Kidney (tissue), 13 donors: ENCODE measurements at regions not wholly inside any gene's neighbourhood (a gene's known extent, or its start where the extent isn't known, plus 50 kb on each side); places are given as distances from the start of the nearest gene placed in this dataset.

ENCODE experiments used
- DNase-seq, 5 donors: peaks; one replicate each; pipeline ENCODE4 v3.0.0-alpha.2; 2013 to 2020
- FAIRE-seq: peaks from 2 replicates; lab custom pipeline; 2012; peaks lifted over from hg19 to GRCh38; lab: Jason Lieb, UNC
- H3K27ac ChIP-seq, 2 donors: one replicate each; pipeline ENCODE4 v1.7.0; 2013; ENCODE audit warnings: low read depth in 2 of 2, low read length in 2 of 2, inconsistent platforms in 1 of 2
- H3K27me3 ChIP-seq: one replicate; pipeline ENCODE4 v1.7.1; 2013; ENCODE audit warnings: low read length, inconsistent platforms; ENCODE audit not compliant: control insufficient read depth, insufficient read depth
- H3K36me3 ChIP-seq, 3 donors: one replicate each; pipeline versions ENCODE4 v1.7.0 to v1.7.1; 2013; ENCODE audit warnings: low read length in 3 of 3, control low read depth in 1 of 3, inconsistent platforms in 1 of 3; ENCODE audit not compliant: insufficient read depth in 3 of 3, control insufficient read depth in 2 of 3
- H3K4me1 ChIP-seq, 3 donors: one replicate each; pipeline versions ENCODE4 v1.7.0 to v1.7.1; 2013; ENCODE audit warnings: low read length in 3 of 3, inconsistent platforms in 1 of 3, low read depth in 1 of 3; ENCODE audit not compliant: control insufficient read depth in 2 of 3, insufficient read depth in 2 of 3
- H3K4me3 ChIP-seq, 3 donors: one replicate each; pipeline versions ENCODE4 v1.7.0 to v1.8.1; 2013; ENCODE audit warnings: low read length in 3 of 3, control low read depth in 1 of 3, inconsistent platforms in 1 of 3
- H3K9ac ChIP-seq, 3 donors: one replicate each; pipeline versions ENCODE4 v1.7.0 to v1.7.1; 2013; ENCODE audit warnings: low read length in 3 of 3, control low read depth in 1 of 3, inconsistent platforms in 1 of 3
- H3K9me3 ChIP-seq, 3 donors: one replicate each; pipeline versions ENCODE4 v1.7.0 to v1.7.1; 2013; ENCODE audit warnings: low read length in 3 of 3, control low read depth in 1 of 3, inconsistent platforms in 1 of 3; ENCODE audit not compliant: control insufficient read depth in 2 of 3, insufficient read depth in 1 of 3
- intact Hi-C: fragments of 100-400 bp; cut with DNase I; formaldehyde crosslinking; loops from one replicate; pipeline ENCODE4 v1.11.1; 2022
- TF ChIP-seq, protein P1 (sequence below): IDR thresholded peaks from 3 replicates; pipeline ENCODE4 v1.5.1; 2012; ENCODE audit warnings: mild to moderate bottlenecking, moderate library complexity, borderline replicate concordance; ENCODE audit not compliant: insufficient read depth; ENCODE audit errors: extremely low read depth
- donor health status: control.
- donor health status: control.
- donor health status: control.
- donor health status: control.
- donor health status: control.
- donor health status: DM: yes; HTN: yes; CAD: no.
- donor health status: Normal renal cell carcinoma (clear cell type).

DNA sequence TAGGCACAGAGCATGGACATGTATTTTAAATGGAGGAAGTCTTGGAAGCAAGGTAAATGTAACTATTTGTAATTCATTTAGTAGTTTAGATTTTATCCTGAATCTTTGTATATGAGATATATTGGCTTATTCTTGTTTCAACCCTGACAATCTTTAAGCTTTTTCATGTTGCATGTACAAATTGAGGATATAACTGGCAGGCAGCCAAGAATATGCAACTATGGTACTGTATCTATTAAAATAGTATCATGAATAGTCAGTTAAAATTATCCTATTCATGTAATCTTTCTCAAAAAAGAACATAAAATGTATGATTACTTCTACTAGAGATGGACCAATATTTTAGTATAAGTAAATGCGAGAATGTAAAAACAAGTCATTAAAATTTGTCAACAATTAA lies 1141.5 kb downstream of the PCDH18 start:
- DNase-seq (no peak), FAIRE-seq (no peak)
- Histone ChIP-seq H3K27ac (no peak overlapping the region), H3K36me3 (no peaks in the 10 kb centered on the region), H3K4me3 (no peak overlapping the region), H3K27me3 (no peaks in the 10 kb centered on the region), H3K9me3 (no peaks in the 10 kb centered on the region), H3K4me1 (no peaks in the 10 kb centered on the region), H3K9ac (no peak overlapping the region)
- TF ChIP-seq, protein P1, sequence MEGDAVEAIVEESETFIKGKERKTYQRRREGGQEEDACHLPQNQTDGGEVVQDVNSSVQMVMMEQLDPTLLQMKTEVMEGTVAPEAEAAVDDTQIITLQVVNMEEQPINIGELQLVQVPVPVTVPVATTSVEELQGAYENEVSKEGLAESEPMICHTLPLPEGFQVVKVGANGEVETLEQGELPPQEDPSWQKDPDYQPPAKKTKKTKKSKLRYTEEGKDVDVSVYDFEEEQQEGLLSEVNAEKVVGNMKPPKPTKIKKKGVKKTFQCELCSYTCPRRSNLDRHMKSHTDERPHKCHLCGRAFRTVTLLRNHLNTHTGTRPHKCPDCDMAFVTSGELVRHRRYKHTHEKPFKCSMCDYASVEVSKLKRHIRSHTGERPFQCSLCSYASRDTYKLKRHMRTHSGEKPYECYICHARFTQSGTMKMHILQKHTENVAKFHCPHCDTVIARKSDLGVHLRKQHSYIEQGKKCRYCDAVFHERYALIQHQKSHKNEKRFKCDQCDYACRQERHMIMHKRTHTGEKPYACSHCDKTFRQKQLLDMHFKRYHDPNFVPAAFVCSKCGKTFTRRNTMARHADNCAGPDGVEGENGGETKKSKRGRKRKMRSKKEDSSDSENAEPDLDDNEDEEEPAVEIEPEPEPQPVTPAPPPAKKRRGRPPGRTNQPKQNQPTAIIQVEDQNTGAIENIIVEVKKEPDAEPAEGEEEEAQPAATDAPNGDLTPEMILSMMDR: no peak
- intact Hi-C loops: no loop called here

DNA sequence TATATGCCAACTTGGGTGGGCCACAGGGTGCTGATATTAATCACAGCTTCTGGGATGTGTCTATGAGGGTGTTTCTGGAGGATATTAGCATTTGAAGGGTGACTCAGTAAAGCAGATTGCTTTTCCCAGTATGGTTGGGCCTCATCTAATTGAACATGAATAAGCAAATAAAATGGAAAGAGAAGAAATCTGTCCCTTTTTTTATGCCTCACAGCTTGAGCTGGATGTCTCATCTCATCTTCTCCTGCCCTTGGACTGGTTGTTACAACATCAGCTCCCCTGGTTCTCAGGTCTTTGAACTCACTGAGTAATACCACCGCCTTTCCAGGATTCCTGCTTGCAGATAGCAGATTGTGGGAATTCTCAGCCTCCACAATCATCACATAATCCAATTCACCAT lies 1149.2 kb downstream of the PCDH18 start:
- Histone ChIP-seq H3K27ac (no peak overlapping the region), H3K36me3 (no peaks in the 10 kb centered on the region), H3K4me3 (no peak overlapping the region), H3K9me3 (no peaks in the 10 kb centered on the region), H3K9ac (no peak overlapping the region), H3K4me1 (no peaks in the 10 kb centered on the region), H3K27me3 (no peaks in the 10 kb centered on the region)
- TF ChIP-seq, protein P1: no peak
- FAIRE-seq (no peak), DNase-seq (no peak)
- intact Hi-C loops: no loop called here

DNA sequence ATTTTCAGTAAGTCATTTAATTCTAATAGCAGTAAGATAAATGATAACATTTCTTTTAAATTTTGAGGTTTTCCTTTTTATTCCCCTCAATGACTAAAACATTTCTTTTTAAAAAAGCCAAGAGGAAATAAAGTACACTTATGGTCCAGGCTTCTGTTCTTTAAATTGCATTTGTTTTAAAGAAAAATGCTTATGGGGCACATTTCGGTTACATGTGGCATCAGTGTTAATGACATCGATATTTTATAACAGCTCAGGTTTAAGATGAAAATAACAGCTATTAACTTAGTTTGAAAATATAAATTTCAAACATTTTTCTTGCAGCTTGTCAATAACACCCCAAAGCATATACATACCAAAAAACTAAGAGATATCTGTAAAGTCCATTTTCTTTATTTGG lies 1161.1 kb downstream of the PCDH18 start:
- no peaks in the 10 kb centered on the region for H3K4me1 ChIP-seq
- no peak overlapping the region for H3K27ac ChIP-seq
- no peak for FAIRE-seq
- H3K36me3 ChIP-seq: no peaks in the 10 kb centered on the region
- H3K9ac ChIP-seq: no peak overlapping the region
- no peaks in the 10 kb centered on the region for H3K9me3 ChIP-seq
- TF ChIP-seq, protein P1: no peak
- H3K4me3 ChIP-seq: no peak overlapping the region
- DNase-seq: no peak
- no peaks in the 10 kb centered on the region for H3K27me3 ChIP-seq
- intact Hi-C loops: no loop called here

DNA sequence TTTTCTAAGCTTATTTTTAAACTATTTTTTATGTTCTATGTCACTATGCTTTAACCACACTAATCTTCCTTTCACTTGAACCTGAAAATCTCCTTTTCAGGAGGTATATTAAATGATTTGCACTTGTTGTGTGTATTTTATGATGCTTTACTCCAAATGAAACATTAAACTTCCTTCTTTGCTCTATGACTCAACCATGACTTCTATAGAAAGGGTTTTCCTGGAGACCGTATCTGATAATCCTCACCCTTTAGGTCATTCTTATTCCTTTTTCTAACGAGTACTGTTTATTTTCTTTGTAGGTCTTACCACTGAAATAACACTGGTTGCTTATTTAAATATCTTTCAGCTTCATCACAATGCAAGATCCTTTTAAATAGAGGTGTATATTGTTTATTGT lies 1163.2 kb downstream of the PCDH18 start:
- Histone ChIP-seq H3K4me3 (no peak overlapping the region), H3K27me3 (no peaks in the 10 kb centered on the region), H3K36me3 (no peaks in the 10 kb centered on the region), H3K9ac (no peak overlapping the region), H3K27ac (no peak overlapping the region), H3K9me3 (no peaks in the 10 kb centered on the region), H3K4me1 (no peaks in the 10 kb centered on the region)
- FAIRE-seq (no peak), DNase-seq (no peak)
- intact Hi-C loops: no loop called here
- TF ChIP-seq, protein P1: no peak
